Adrenal gland (tissue), 9 donors: ENCODE measurements at regions not wholly inside any gene's neighbourhood (a gene's known extent, or its start where the extent isn't known, plus 50 kb on each side); places are given as distances from the start of the nearest gene placed in this dataset.
A peak's percentile ranks its signal among the peaks of the same experiment; 100 is the strongest.

Experiments
- DNase-seq, 7 donors: peaks; one replicate each; pipeline ENCODE4 v3.0.0-alpha.2; 2019 to 2020
- H3K27ac ChIP-seq, 5 donors: fragments of 200-600 bp; sonication (generic) in 4 of 5; 1 replicate in 3 of 5; 2 replicates in 2 of 5; pipeline versions ENCODE4 v1.5.1 to v1.8.0; 2016 to 2020; ENCODE audit warnings: mild to moderate bottlenecking in 1 of 5
- H3K27me3 ChIP-seq: fragments of 200-600 bp; 2 replicates; pipeline ENCODE4 v1.8.0; 2021
- H3K36me3 ChIP-seq, 2 donors: fragments of 200-600 bp; replicated peaks in 1 of 2; 1 replicate in 1 of 2; 2 replicates in 1 of 2; pipeline versions ENCODE4 v1.5.1 to v1.8.0; 2018 to 2022
- H3K4me1 ChIP-seq, 2 donors: fragments of 200-600 bp; replicated peaks in 1 of 2; 1 replicate in 1 of 2; 2 replicates in 1 of 2; pipeline versions ENCODE4 v1.5.1 to v1.8.0; 2018 to 2021
- H3K4me3 ChIP-seq, 4 donors: fragments of 200-600 bp; sonication (generic) in 3 of 4; one replicate each; pipeline ENCODE4 v1.5.1; 2016 to 2018
- H3K9me3 ChIP-seq, 3 donors: fragments of 200-600 bp; sonication (generic) in 1 of 3; replicated peaks in 1 of 3; 1 replicate in 2 of 3; 2 replicates in 1 of 3; pipeline versions ENCODE4 v1.5.1 to v1.8.0; 2016 to 2021
- POLR2A ChIP-seq, 2 donors: fragments of 450-650 bp; IDR thresholded peaks; one replicate each; pipeline ENCODE4 v1.6.1; 2017; ENCODE audit warnings: antibody characterized with exemption in 2 of 2, mild to moderate bottlenecking in 2 of 2, moderate library complexity in 1 of 2
- WGBS, 4 donors: extraction: QIAGEN DNeasy Blood & Tissue Kit in 2 of 4; methylation state at CpG; one replicate each; pipeline versions ENCODE4 v1.1.5 to v1.1.7; 2013 to 2017; 5-methylcytosine and 5-hydroxymethylcytosine counted together
- intact Hi-C, 2 donors: fragments of 100-400 bp; cut with DNase I; formaldehyde crosslinking; loops; one replicate each; pipeline versions ENCODE4 v1.14.1 to v1.15.0; 2022 to 2023
- TF ChIP-seq, protein P1 (sequence below), 6 experiments: fragments of 450-650 bp in 4 of 6; fragments of 200-600 bp in 2 of 6; sonication (generic) in 1 of 6; IDR thresholded peaks; 1 replicate in 5 of 6; 2 replicates in 1 of 6; pipeline versions ENCODE4 v1.5.1 to v1.8.0; 2016 to 2021; ENCODE audit warnings: antibody characterized with exemption in 6 of 6, mild to moderate bottlenecking in 2 of 6, moderate library complexity in 1 of 6
- donor health status: healthy with polysubstance abuse.
- donor health status: Bipolar disorder and iron deficiency.
- donor health status: DM: yes; HTN: yes; CAD: no.
- donor health status: DM: no; HTN: no; CAD: no.
- donor health status: DM: no; HTN: no; CAD: no.

DNA sequence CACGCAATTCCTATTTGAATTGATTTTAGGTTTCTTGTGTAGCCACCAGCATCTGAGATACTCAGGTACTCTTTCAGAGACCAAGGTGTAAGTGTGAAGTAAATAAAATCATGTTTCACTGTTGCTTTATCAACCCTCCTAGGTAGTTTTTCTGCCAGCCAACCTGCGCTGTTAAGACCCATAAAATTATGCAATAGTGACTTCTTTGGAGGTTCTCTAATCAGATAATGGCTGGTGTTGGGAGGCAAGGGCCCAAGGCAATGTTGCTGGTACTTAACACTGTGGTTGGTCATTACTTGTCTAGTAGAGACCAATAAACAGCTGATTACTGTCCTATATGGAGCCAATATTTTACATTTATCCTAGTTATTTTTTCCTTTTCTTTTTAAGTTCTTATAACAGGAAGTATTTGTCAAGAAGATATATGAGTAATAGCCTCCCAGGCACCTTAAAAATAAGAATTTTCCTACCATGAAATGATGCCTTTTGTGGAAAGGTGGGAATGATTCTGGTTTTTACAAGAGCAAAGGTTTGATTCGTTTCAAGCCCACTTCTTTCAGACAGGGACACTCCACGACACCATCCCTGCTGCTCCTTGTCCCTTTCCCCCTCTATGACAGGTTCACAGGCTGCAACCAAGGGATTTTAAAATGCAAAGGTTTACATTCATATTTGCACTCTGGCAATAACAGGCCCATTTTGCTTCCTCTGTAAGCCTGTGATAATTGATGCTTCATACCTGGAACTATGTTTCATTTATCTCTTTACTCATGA is 259.3 kb downstream of the MEIS1 start:
- H3K27ac ChIP-seq = peak overlapping the region; percentile 35 to 79 (median 71)
- no peak for TF ChIP-seq POLR2A (IDR thresholded peaks at IDR 0.05)
- TF ChIP-seq, protein P1, sequence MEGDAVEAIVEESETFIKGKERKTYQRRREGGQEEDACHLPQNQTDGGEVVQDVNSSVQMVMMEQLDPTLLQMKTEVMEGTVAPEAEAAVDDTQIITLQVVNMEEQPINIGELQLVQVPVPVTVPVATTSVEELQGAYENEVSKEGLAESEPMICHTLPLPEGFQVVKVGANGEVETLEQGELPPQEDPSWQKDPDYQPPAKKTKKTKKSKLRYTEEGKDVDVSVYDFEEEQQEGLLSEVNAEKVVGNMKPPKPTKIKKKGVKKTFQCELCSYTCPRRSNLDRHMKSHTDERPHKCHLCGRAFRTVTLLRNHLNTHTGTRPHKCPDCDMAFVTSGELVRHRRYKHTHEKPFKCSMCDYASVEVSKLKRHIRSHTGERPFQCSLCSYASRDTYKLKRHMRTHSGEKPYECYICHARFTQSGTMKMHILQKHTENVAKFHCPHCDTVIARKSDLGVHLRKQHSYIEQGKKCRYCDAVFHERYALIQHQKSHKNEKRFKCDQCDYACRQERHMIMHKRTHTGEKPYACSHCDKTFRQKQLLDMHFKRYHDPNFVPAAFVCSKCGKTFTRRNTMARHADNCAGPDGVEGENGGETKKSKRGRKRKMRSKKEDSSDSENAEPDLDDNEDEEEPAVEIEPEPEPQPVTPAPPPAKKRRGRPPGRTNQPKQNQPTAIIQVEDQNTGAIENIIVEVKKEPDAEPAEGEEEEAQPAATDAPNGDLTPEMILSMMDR (IDR thresholded peaks at IDR 0.05) = no peak
- H3K4me3 ChIP-seq = peak overlapping the region in 1 of 4 donors; percentile 67
- H3K9me3 ChIP-seq = no peaks in the 10 kb centered on the region
- intact Hi-C loops = loop anchor here (5.0 kb wide), 2 partner anchors 117 to 252 kb away; no protein-coding TSS in a partner anchor
- WGBS, 4 donors = 42 to 57% (median 53%) methylated on average over 4 of the region's 4 CpGs
- no peaks in the 10 kb centered on the region for H3K36me3 ChIP-seq
- DNase-seq = no peak
- H3K27me3 ChIP-seq = no peaks in the 10 kb centered on the region
- peaks cover 15 to 21% of the 10 kb centered on the region in 2 donors for H3K4me1 ChIP-seq

DNA sequence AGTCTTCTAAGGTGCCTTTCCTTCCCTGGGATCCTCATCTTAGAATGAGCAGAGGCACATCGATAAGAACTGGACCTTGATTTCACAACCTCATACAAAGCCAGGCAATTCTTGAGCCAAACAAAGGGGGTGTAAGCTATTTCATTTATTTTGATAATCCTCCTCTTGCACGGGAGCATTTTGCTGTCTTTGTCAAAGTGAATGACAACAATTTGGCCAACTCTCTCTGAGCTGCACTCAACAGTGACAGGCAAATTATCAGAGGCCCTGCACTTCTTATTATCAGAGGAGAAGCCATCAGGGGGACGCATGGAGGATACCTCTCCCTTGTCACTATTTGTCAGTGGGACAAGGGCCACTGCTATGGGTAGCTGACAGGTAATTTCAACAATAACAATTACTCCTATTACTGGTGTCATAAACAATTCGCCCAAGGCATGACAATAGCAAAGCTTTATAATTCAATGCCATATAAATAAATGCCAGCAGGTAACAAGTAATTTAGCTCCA is 260.4 kb downstream of the MEIS1 start:
- peak overlapping the region in 1 of 4 donors; percentile 67 for H3K4me3 ChIP-seq
- DNase-seq = no peak
- no peaks in the 10 kb centered on the region for H3K36me3 ChIP-seq
- H3K27me3 ChIP-seq = no peaks in the 10 kb centered on the region
- no peaks in the 10 kb centered on the region for H3K9me3 ChIP-seq
- peaks cover 23 to 24% of the 10 kb centered on the region in 2 donors for H3K4me1 ChIP-seq
- TF ChIP-seq, protein P1 (IDR thresholded peaks at IDR 0.05) = no peak
- no peak for TF ChIP-seq POLR2A (IDR thresholded peaks at IDR 0.05)
- 50 to 66% (median 56%) methylated on average over 4 of the region's 4 CpGs for WGBS, 4 donors
- H3K27ac ChIP-seq = peak overlapping the region in 3 of 5 donors; percentile 0 to 77 (median 70)
- intact Hi-C loops = no loop called here

DNA sequence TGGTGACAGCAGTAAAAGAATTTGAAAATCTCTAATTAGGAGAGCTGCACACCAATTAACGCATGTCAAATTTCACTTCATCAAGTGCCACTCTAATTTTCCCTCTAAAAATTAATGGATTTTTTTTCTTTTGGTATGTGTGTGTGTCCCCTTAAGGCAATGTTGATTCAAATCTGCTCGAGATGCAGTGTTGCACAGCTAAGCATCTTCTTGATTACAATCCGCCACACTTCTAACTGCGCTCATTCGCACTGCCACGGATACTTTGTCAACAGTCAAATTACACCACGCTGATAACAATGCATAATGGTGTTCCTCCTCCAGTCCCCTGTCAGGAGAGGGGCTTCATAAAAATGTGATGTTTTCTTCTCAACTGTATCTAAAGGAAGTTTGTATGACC is 261.4 kb downstream of the MEIS1 start:
- TF ChIP-seq POLR2A (IDR thresholded peaks at IDR 0.05) = no peak
- TF ChIP-seq, protein P1 (IDR thresholded peaks at IDR 0.05) = no peak
- intact Hi-C loops = no loop called here
- Histone ChIP-seq H3K4me1 (peaks cover 22 to 32% of the 10 kb centered on the region in 2 donors), H3K4me3 (peak overlapping the region in 1 of 4 donors; percentile 31), H3K36me3 (no peaks in the 10 kb centered on the region), H3K27ac (peak overlapping the region in 3 of 5 donors; percentile 48 to 70 (median 54)), H3K27me3 (no peaks in the 10 kb centered on the region), H3K9me3 (no peaks in the 10 kb centered on the region)
- DNase-seq = no peak
- WGBS, 4 donors = 73 to 81% (median 75%) methylated on average over 7 of the region's 7 CpGs

DNA sequence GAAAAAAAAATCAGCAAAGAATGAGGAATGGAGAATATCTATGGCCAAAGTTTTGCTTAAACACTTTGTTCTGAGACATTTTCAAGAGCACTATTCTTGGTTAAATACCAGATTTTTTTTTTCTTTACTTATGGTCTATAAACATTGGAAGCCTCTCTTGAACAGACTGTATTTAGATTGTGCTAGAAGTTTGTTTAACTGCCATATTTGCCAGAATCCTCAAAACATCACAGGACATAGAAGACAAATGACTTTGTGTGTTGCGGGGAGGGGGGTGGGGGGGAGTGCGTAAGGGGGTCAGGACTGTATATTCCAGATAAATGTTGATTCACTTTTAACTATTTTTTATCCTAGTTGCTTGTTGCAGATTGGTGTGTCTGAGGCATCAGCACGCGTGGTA is 262.0 kb downstream of the MEIS1 start:
- Histone ChIP-seq H3K36me3 (no peaks in the 10 kb centered on the region), H3K4me1 (peaks cover 22 to 33% of the 10 kb centered on the region in 2 donors), H3K27me3 (no peaks in the 10 kb centered on the region), H3K4me3 (peak overlapping the region in 1 of 4 donors; percentile 31), H3K9me3 (no peaks in the 10 kb centered on the region), H3K27ac (peak overlapping the region in 3 of 5 donors; percentile 48 to 70 (median 57))
- TF ChIP-seq, protein P1 (IDR thresholded peaks at IDR 0.05) = no peak
- DNase-seq = no peak
- WGBS, 4 donors = 50 to 65% (median 54%) methylated on average over 4 of the region's 4 CpGs
- intact Hi-C loops = no loop called here
